ENCODE measurements at regions not wholly inside any gene's neighbourhood (a gene's known extent, or its start where the extent isn't known, plus 50 kb on each side); places are given as distances from the start of the nearest gene placed in this dataset.
A peak's percentile ranks its signal among the peaks of the same experiment; 100 is the strongest.

GRCh38 chr10:91032611-91033206 lies 111.8 kb upstream of the ANKRD1 start:
- Histone ChIP-seq H3K4me1 (peaks cover 0 to 49% (median 6%) of the 10 kb centered on the region in 4 donors), H3K4me3 (no peak overlapping the region), H3K9me3 (no peaks in the 10 kb centered on the region), H3K27ac (no peak overlapping the region), H3K36me3 (no peaks in the 10 kb centered on the region), H3K27me3 (no peaks in the 10 kb centered on the region)
- DNase-seq (ENCODE audit: low spot score in 2 of 2), result peak; percentile 37 to 83
- 34 to 42% methylated on average over 5 of the region's 5 CpGs for WGBS, 2 donors
- TF ChIP-seq EP300 (IDR thresholded peaks at IDR 0.05) (peak; percentile 34 to 80), CTCF (IDR thresholded peaks at IDR 0.05) (no peak)

- no peaks in the 10 kb centered on the region for H3K9me3 ChIP-seq
- no peak for DNase-seq (ENCODE audit: low spot score in 2 of 2)
- H3K4me1 ChIP-seq, result peaks cover 0 to 49% (median 6%) of the 10 kb centered on the region in 4 donors
- no peak overlapping the region for H3K4me3 ChIP-seq
- H3K36me3 ChIP-seq, result no peaks in the 10 kb centered on the region
- TF ChIP-seq POLR2A (IDR thresholded peaks at IDR 0.05) (no peak), EP300 (IDR thresholded peaks at IDR 0.05) (no peak)
- H3K27ac ChIP-seq, result peak overlapping the region in 1 of 4 donors; percentile 65
- no peaks in the 10 kb centered on the region for H3K27me3 ChIP-seq
- WGBS, 2 donors, result 73 to 77% methylated on average over 6 of the region's 6 CpGs
Observed at GRCh38 chr10:91033324-91033950, 112.5 kb upstream of the ANKRD1 start.

GRCh38 chr10:91034042-91034441 lies 113.2 kb upstream of the ANKRD1 start:
- DNase-seq (ENCODE audit: low spot score in 2 of 2), result no peak
- Histone ChIP-seq H3K36me3 (no peaks in the 10 kb centered on the region), H3K4me3 (no peak overlapping the region), H3K27ac (peak overlapping the region in 2 of 4 donors; percentile 39 to 65), H3K4me1 (peaks cover 0 to 49% (median 6%) of the 10 kb centered on the region in 4 donors), H3K9me3 (no peaks in the 10 kb centered on the region), H3K27me3 (no peaks in the 10 kb centered on the region)
- 72 to 76% methylated on average over 3 of the region's 3 CpGs for WGBS, 2 donors
- TF ChIP-seq EP300 (IDR thresholded peaks at IDR 0.05) (no peak), CTCF (IDR thresholded peaks at IDR 0.05) (no peak), POLR2A (IDR thresholded peaks at IDR 0.05) (no peak)

- Histone ChIP-seq H3K27ac (peak overlapping the region in 3 of 4 donors; percentile 17 to 65 (median 39)), H3K36me3 (no peaks in the 10 kb centered on the region), H3K27me3 (no peaks in the 10 kb centered on the region), H3K9me3 (no peaks in the 10 kb centered on the region), H3K4me3 (no peak overlapping the region), H3K4me1 (peaks cover 0 to 49% (median 6%) of the 10 kb centered on the region in 4 donors)
- peak; percentile 26 to 77 for TF ChIP-seq EP300 (IDR thresholded peaks at IDR 0.05)
- no peak for TF ChIP-seq POLR2A (IDR thresholded peaks at IDR 0.05)
- no peak for TF ChIP-seq CTCF (IDR thresholded peaks at IDR 0.05)
- WGBS, 2 donors, result 19% methylated on average over 9 of the region's 9 CpGs
- peak; percentile 57 to 83 for DNase-seq (ENCODE audit: low spot score in 2 of 2)
Observed at GRCh38 chr10:91034494-91035159, 113.7 kb upstream of the ANKRD1 start.

- H3K4me3 ChIP-seq, result no peak overlapping the region
- peaks cover 0 to 49% (median 6%) of the 10 kb centered on the region in 4 donors for H3K4me1 ChIP-seq
- H3K27me3 ChIP-seq, result no peaks in the 10 kb centered on the region
- no peak for TF ChIP-seq CTCF (IDR thresholded peaks at IDR 0.05)
- TF ChIP-seq EP300 (IDR thresholded peaks at IDR 0.05), result no peak
- no peak for TF ChIP-seq POLR2A (IDR thresholded peaks at IDR 0.05)
- DNase-seq (ENCODE audit: low spot score in 2 of 2), result no peak
- H3K36me3 ChIP-seq, result no peaks in the 10 kb centered on the region
- WGBS, 2 donors, result 87 to 92% methylated on average over 7 to 8 of the region's 8 CpGs
- H3K27ac ChIP-seq, result peak overlapping the region in 2 of 4 donors; percentile 39
- no peaks in the 10 kb centered on the region for H3K9me3 ChIP-seq
Observed at GRCh38 chr10:91035650-91036292, 114.9 kb upstream of the ANKRD1 start.

All from tibial nerve (tissue), 4 donors.